Thyroid gland (tissue), 4 donors: ENCODE measurements at regions not wholly inside any gene's neighbourhood (a gene's known extent, or its start where the extent isn't known, plus 50 kb on each side); places are given as distances from the start of the nearest gene placed in this dataset.
"Not testable (repeated sequence)": the region's sequence is repeated elsewhere in the genome, so short reads cannot be mapped to it uniquely, and the experiment has no call there.

Experiments
- POLR2A ChIP-seq, 2 donors: fragments of 450-650 bp; IDR thresholded peaks; one replicate each; pipeline ENCODE4 v1.6.1; 2017; ENCODE audit warnings: antibody characterized with exemption in 2 of 2, mild to moderate bottlenecking in 2 of 2, moderate library complexity in 1 of 2
- TF ChIP-seq, protein P1 (sequence below), 6 experiments: fragments of 200-600 bp in 3 of 6; fragments of 450-650 bp in 3 of 6; sonication (generic) in 3 of 6; IDR thresholded peaks; one replicate each; pipeline ENCODE4 v1.5.1; 2016 to 2019; ENCODE audit warnings: antibody characterized with exemption in 6 of 6, mild to moderate bottlenecking in 2 of 6, inconsistent platforms in 1 of 6, moderate library complexity in 1 of 6

DNA sequence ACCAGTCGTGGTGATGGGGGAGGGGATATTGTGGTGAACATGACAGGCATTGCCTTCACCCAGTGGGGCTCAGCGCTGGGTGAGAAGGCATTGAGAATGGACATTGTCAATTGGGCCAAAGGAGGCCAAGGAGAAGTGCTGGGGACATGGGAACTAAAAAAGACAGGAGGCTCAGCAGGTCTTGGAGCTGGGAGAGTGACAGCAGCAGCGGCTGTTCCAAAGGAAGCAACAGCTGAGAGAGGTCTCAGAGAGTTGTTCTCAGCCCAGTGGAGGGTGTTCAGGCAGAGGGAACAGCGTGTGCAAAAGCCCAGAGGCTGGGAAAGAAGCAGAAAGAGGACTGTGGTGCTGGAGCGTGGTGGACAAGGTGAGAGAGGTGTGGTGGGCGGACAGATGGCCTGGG, 56.6 kb upstream of the ASNS start:
- TF ChIP-seq POLR2A (IDR thresholded peaks at IDR 0.05): not testable (repeated sequence)
- TF ChIP-seq, protein P1, sequence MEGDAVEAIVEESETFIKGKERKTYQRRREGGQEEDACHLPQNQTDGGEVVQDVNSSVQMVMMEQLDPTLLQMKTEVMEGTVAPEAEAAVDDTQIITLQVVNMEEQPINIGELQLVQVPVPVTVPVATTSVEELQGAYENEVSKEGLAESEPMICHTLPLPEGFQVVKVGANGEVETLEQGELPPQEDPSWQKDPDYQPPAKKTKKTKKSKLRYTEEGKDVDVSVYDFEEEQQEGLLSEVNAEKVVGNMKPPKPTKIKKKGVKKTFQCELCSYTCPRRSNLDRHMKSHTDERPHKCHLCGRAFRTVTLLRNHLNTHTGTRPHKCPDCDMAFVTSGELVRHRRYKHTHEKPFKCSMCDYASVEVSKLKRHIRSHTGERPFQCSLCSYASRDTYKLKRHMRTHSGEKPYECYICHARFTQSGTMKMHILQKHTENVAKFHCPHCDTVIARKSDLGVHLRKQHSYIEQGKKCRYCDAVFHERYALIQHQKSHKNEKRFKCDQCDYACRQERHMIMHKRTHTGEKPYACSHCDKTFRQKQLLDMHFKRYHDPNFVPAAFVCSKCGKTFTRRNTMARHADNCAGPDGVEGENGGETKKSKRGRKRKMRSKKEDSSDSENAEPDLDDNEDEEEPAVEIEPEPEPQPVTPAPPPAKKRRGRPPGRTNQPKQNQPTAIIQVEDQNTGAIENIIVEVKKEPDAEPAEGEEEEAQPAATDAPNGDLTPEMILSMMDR (IDR thresholded peaks at IDR 0.05): not testable (repeated sequence)
